Fibroblast of skin of scalp (primary cell): ENCODE measurements at regions not wholly inside any gene's neighbourhood (a gene's known extent, or its start where the extent isn't known, plus 50 kb on each side); places are given as distances from the start of the nearest gene placed in this dataset.
"Not testable (repeated sequence)": the region's sequence is repeated elsewhere in the genome, so short reads cannot be mapped to it uniquely, and the experiment has no call there.

Experiments used
- DNase-seq: peaks from one replicate; pipeline ENCODE4 v3.0.0-alpha.2; 2013

GRCh38 chr18:25544546-25545287 is 192.8 kb upstream of the ZNF521 start:
- no peak for DNase-seq

- DNase-seq, result no peak
Measured at GRCh38 chr18:25538175-25538922, 186.4 kb upstream of the ZNF521 start.

- DNase-seq, result no peak
Measured at GRCh38 chr18:25535495-25535894, 183.5 kb upstream of the ZNF521 start.

- DNase-seq, result no peak
Measured at GRCh38 chr18:25534401-25534800, 182.4 kb upstream of the ZNF521 start.

GRCh38 chr18:25533218-25533617 is 181.3 kb upstream of the ZNF521 start:
- no peak for DNase-seq

- DNase-seq, result no peak
Measured at GRCh38 chr18:25531207-25531606, 179.2 kb upstream of the ZNF521 start.

- not testable (repeated sequence) for DNase-seq
Measured at GRCh38 chr18:25525789-25526188, 173.8 kb upstream of the ZNF521 start.

- DNase-seq, result no peak
Measured at GRCh38 chr18:25518716-25519053, 166.7 kb upstream of the ZNF521 start.

GRCh38 chr18:25517881-25518715 is 166.1 kb upstream of the ZNF521 start:
- DNase-seq, result peak; percentile 2

- no peak for DNase-seq
Measured at GRCh38 chr18:25516747-25517498, 165.0 kb upstream of the ZNF521 start.

- DNase-seq, result no peak
Measured at GRCh38 chr18:25516121-25516520, 164.2 kb upstream of the ZNF521 start.

- no peak for DNase-seq
Measured at GRCh38 chr18:25510096-25510495, 158.1 kb upstream of the ZNF521 start.

GRCh38 chr18:25503567-25504081 is 151.7 kb upstream of the ZNF521 start:
- peak; percentile 80 for DNase-seq

GRCh38 chr18:25497151-25497794 is 145.3 kb upstream of the ZNF521 start:
- no peak for DNase-seq

GRCh38 chr18:25496544-25496943 is 144.6 kb upstream of the ZNF521 start:
- DNase-seq, result no peak

- peak; percentile 34 for DNase-seq
Measured at GRCh38 chr18:25495606-25496005, 143.6 kb upstream of the ZNF521 start.

- peak; percentile 8 for DNase-seq
Measured at GRCh38 chr18:25494888-25495287, 142.9 kb upstream of the ZNF521 start.

- DNase-seq, result no peak
Measured at GRCh38 chr18:25493401-25493800, 141.4 kb upstream of the ZNF521 start.

- no peak for DNase-seq
Measured at GRCh38 chr18:25490316-25490715, 138.3 kb upstream of the ZNF521 start.

GRCh38 chr18:25473008-25473407 is 121.0 kb upstream of the ZNF521 start:
- DNase-seq, result no peak

- DNase-seq, result not testable (repeated sequence)
Measured at GRCh38 chr18:25470756-25471524, 119.0 kb upstream of the ZNF521 start.
